ENCODE measurements at regions not wholly inside any gene's neighbourhood (a gene's known extent, or its start where the extent isn't known, plus 50 kb on each side); places are given as distances from the start of the nearest gene placed in this dataset.

GRCh38 chr1:201610858-201611257 is 71.9 kb downstream of the NAV1 start:
- Histone ChIP-seq H4K20me1 (ENCODE audit: insufficient read depth) (peaks cover 78% of the 10 kb centered on the region), H3K36me3 (replicated peaks in 1 of 2; ENCODE audit: control insufficient read depth in 1 of 2, insufficient read depth in 2 of 2, low read length in 1 of 2) (peaks cover 4 to 18% of the 10 kb centered on the region in 2 experiments), H3K4me3 (ENCODE audit: low read depth in 2 of 2, low read length in 1 of 2) (no peak overlapping the region), H3K4me2 (no peak overlapping the region), H3K27ac (ENCODE audit: low read depth in 2 of 2, low read length in 1 of 2) (no peak overlapping the region), H3K79me2 (ENCODE audit: insufficient read depth) (peaks cover 98% of the 10 kb centered on the region), H3K4me1 (ENCODE audit: control insufficient read depth in 1 of 2, insufficient read depth in 2 of 2, low read depth in 1 of 2, low read length in 1 of 2) (peaks cover 6 to 27% of the 10 kb centered on the region in 2 experiments; a peak in 2 of 4 replicates), H3K27me3 (ENCODE audit: insufficient read depth) (no peaks in the 10 kb centered on the region), H3K9ac (no peak overlapping the region), H2AFZ (ENCODE audit: low read depth) (no peak overlapping the region), H3K9me3 (no peaks in the 10 kb centered on the region), H3K9me2 (no peaks in the 10 kb centered on the region), H3F3A (replicated peaks; ENCODE audit: insufficient read depth) (peaks cover 22% of the 10 kb centered on the region)
- no peak for DNase-seq
- CTCF ChIA-PET = interaction anchor here (0.7 to 2.6 kb wide), 5 partner anchors 12 to 182 kb away, joined by 3 to 7 read pairs (median 3); no protein-coding TSS in a partner anchor
- POLR2A ChIA-PET = no interaction called here
- 100% methylated on average over 1 of the region's 3 CpGs for WGBS (ENCODE audit: low lambda C conversion rate)
- TF ChIP-seq MXI1 (IDR thresholded peaks at IDR 0.05; ENCODE audit: low read depth, low read length) (no peak), EP300 (IDR thresholded peaks at IDR 0.05; ENCODE audit: borderline replicate concordance in 1 of 2, low read depth in 1 of 2, low read length in 1 of 2) (no peak), JUND (IDR thresholded peaks at IDR 0.05) (no peak), NFIC (IDR thresholded peaks at IDR 0.05; ENCODE audit: borderline replicate concordance) (no peak), RFX5 (IDR thresholded peaks at IDR 0.05; ENCODE audit: low read length) (no peak), TAF1 (IDR thresholded peaks at IDR 0.05; ENCODE audit: borderline replicate concordance, low read depth, low read length) (no peak), MEF2A (IDR thresholded peaks at IDR 0.05; ENCODE audit: borderline replicate concordance, low read depth) (no peak), IRF3 (IDR thresholded peaks at IDR 0.05; ENCODE audit: low read depth, low read length) (no peak), SIN3A (IDR thresholded peaks at IDR 0.05; ENCODE audit: borderline replicate concordance, low read depth, low read length) (no peak), TCF12 (IDR thresholded peaks at IDR 0.05) (no peak), YY1 (IDR thresholded peaks at IDR 0.05; ENCODE audit: low read depth) (no peak)

- Histone ChIP-seq H2AFZ (ENCODE audit: low read depth) (no peak overlapping the region), H3F3A (replicated peaks; ENCODE audit: insufficient read depth) (peaks cover 22% of the 10 kb centered on the region), H3K27ac (ENCODE audit: low read depth in 2 of 2, low read length in 1 of 2) (no peak overlapping the region), H3K4me2 (no peak overlapping the region), H4K20me1 (ENCODE audit: insufficient read depth) (peaks cover 93% of the 10 kb centered on the region), H3K4me3 (ENCODE audit: low read depth in 2 of 2, low read length in 1 of 2) (no peak overlapping the region), H3K9me3 (no peaks in the 10 kb centered on the region), H3K4me1 (ENCODE audit: control insufficient read depth in 1 of 2, insufficient read depth in 2 of 2, low read depth in 1 of 2, low read length in 1 of 2) (peaks cover 6 to 22% of the 10 kb centered on the region in 2 experiments; a peak in 2 of 4 replicates), H3K9me2 (no peaks in the 10 kb centered on the region), H3K36me3 (replicated peaks in 1 of 2; ENCODE audit: control insufficient read depth in 1 of 2, insufficient read depth in 2 of 2, low read length in 1 of 2) (peaks cover 0 to 18% of the 10 kb centered on the region in 2 experiments), H3K27me3 (ENCODE audit: insufficient read depth) (no peaks in the 10 kb centered on the region), H3K79me2 (ENCODE audit: insufficient read depth) (peaks cover 98% of the 10 kb centered on the region), H3K9ac (no peak overlapping the region)
- ChIA-PET POLR2A (no interaction called here), CTCF (interaction anchor here (2.4 kb wide), 1 partner anchor 52 kb away, joined by 9 read pairs; no protein-coding TSS in a partner anchor)
- 92% methylated on average over 4 of the region's 4 CpGs for WGBS (ENCODE audit: low lambda C conversion rate)
- DNase-seq = no peak
- no peak for TF ChIP-seq RFX5 (IDR thresholded peaks at IDR 0.05; ENCODE audit: low read length)
- no peak for TF ChIP-seq MXI1 (IDR thresholded peaks at IDR 0.05; ENCODE audit: low read depth, low read length)
- no peak for TF ChIP-seq POLR2AphosphoS5 (IDR thresholded peaks at IDR 0.05; ENCODE audit: low read depth, low read length)
- TF ChIP-seq GATA2 (CRISPR knock-in tag; IDR thresholded peaks at IDR 0.05) = no peak
- TF ChIP-seq FOXJ3 (CRISPR knock-in tag; IDR thresholded peaks at IDR 0.05) = no peak
- no peak for TF ChIP-seq FOXM1 (IDR thresholded peaks at IDR 0.05; ENCODE audit: low read depth)
- no peak for TF ChIP-seq MEF2A (IDR thresholded peaks at IDR 0.05; ENCODE audit: borderline replicate concordance, low read depth)
- TF ChIP-seq CHD2 (IDR thresholded peaks at IDR 0.05; ENCODE audit: low read length, partially characterized antibody) = no peak
- no peak for TF ChIP-seq IRF3 (IDR thresholded peaks at IDR 0.05; ENCODE audit: low read depth, low read length)
Observed at GRCh38 chr1:201612645-201613044, 73.7 kb downstream of the NAV1 start.
